ENCODE measurements at regions not wholly inside any gene's neighbourhood (a gene's known extent, or its start where the extent isn't known, plus 50 kb on each side); places are given as distances from the start of the nearest gene placed in this dataset.
"Not testable (repeated sequence)": the region's sequence is repeated elsewhere in the genome, so short reads cannot be mapped to it uniquely, and the experiment has no call there.

DNA sequence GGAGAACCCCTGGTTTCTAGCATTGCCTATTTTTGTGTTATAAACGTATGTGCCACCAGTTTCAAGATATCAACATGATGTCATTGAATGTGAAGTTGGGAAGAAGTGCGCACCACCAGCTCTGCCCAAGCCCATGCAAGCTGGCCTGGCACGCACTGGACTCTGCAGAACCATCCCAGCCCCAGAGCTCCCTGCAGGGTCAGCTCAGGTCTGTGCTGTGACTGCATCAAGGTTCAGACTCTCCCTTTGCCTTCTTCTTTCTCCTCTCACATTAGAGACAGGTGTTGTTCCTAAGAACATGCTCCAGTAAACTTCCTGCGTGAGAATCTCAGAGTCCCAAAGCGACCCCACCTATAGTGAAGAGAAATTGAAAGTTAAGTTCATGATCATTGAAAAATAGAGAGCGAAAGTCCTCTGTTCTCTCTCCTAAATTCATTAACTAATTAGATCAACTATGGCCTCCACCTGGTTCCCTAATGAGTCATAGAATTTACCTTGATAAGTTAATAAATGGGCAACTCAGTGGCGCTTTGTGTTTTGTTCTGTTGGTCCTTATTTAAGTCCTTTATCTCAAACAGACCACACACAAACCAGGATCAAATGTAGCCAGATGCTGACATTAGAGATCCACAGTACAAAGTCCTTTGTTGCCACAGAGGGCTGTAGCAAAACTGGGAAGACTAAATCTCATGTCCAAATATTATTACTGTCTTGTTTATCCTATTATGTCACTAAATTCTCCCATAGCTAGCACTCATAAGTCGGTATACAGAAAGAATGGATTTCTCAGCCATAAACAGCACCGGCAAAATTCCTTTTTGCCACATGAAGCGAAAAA is 432.3 kb downstream of the STK39 start (continued):
- TF ChIP-seq, protein P1, sequence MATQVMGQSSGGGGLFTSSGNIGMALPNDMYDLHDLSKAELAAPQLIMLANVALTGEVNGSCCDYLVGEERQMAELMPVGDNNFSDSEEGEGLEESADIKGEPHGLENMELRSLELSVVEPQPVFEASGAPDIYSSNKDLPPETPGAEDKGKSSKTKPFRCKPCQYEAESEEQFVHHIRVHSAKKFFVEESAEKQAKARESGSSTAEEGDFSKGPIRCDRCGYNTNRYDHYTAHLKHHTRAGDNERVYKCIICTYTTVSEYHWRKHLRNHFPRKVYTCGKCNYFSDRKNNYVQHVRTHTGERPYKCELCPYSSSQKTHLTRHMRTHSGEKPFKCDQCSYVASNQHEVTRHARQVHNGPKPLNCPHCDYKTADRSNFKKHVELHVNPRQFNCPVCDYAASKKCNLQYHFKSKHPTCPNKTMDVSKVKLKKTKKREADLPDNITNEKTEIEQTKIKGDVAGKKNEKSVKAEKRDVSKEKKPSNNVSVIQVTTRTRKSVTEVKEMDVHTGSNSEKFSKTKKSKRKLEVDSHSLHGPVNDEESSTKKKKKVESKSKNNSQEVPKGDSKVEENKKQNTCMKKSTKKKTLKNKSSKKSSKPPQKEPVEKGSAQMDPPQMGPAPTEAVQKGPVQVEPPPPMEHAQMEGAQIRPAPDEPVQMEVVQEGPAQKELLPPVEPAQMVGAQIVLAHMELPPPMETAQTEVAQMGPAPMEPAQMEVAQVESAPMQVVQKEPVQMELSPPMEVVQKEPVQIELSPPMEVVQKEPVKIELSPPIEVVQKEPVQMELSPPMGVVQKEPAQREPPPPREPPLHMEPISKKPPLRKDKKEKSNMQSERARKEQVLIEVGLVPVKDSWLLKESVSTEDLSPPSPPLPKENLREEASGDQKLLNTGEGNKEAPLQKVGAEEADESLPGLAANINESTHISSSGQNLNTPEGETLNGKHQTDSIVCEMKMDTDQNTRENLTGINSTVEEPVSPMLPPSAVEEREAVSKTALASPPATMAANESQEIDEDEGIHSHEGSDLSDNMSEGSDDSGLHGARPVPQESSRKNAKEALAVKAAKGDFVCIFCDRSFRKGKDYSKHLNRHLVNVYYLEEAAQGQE (IDR thresholded peaks at IDR 0.05) = no peak
- TF ChIP-seq, protein P2, sequence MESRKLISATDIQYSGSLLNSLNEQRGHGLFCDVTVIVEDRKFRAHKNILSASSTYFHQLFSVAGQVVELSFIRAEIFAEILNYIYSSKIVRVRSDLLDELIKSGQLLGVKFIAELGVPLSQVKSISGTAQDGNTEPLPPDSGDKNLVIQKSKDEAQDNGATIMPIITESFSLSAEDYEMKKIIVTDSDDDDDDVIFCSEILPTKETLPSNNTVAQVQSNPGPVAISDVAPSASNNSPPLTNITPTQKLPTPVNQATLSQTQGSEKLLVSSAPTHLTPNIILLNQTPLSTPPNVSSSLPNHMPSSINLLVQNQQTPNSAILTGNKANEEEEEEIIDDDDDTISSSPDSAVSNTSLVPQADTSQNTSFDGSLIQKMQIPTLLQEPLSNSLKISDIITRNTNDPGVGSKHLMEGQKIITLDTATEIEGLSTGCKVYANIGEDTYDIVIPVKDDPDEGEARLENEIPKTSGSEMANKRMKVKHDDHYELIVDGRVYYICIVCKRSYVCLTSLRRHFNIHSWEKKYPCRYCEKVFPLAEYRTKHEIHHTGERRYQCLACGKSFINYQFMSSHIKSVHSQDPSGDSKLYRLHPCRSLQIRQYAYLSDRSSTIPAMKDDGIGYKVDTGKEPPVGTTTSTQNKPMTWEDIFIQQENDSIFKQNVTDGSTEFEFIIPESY (IDR thresholded peaks at IDR 0.05) = peak; percentile 60

DNA sequence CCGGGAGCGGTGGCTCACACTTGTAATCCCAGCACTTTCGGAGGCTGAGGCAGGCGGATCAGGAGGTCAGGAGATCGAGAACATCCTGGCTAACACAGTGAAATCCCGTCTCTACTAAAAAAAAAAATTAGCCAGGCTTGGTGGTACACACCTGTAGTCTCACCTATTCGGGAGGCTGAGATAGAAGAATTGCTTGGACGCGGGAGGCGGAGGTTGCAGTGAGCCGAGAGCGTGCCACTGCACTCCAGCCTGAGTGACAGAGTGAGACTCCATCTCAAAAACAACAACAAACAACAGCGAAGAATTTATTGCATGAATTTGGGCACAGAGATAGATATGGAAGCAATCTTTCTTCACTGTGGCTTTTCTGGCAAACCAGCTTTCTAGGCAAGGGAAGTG is 432.9 kb downstream of the STK39 start:
- not testable (repeated sequence) for H3K9ac ChIP-seq (ENCODE audit: low read depth in 1 of 2, low read length in 2 of 2); H3K9me3 ChIP-seq (ENCODE audit: control insufficient read depth in 4 of 4, low read length in 3 of 4); H3K27ac ChIP-seq (ENCODE audit: low read depth in 1 of 2, low read length in 2 of 2); DNase-seq (ENCODE audit: low spot score); H3K27me3 ChIP-seq (ENCODE audit: control insufficient read depth in 4 of 4, insufficient read depth in 4 of 4, low read length in 3 of 4); H3K4me3 ChIP-seq (ENCODE audit: low read depth in 1 of 3, low read length in 3 of 3); H3K36me3 ChIP-seq (ENCODE audit: control insufficient read depth in 4 of 4, insufficient read depth in 3 of 4, low read depth in 1 of 4, low read length in 3 of 4)
- WGBS = 97% methylated on average over 13 of the region's 13 CpGs
- peaks cover 0 to 40% (median 21%) of the 10 kb centered on the region in 4 donors for H3K4me1 ChIP-seq (ENCODE audit: control insufficient read depth in 4 of 4, insufficient read depth in 4 of 4, low read length in 3 of 4)

DNA sequence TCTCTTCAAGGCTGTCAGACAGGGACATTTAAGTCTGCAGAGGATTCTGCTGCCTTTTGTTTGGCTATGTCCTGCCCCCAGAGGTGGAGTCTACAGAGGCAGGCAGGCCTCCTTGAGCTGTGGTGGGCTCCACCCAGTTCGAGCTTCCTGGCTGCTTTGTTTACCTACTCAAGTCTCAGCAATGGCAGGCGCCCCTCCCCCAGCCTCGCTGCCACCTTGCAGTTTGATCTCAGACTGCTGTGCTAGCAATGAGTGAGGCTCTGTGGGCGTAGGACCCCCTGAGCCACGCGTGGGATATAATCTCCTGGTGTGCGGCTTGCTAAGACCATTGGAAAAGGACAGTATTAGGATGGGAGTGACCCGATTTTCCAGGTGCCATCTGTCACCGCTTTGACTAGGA is 437.6 kb downstream of the STK39 start:
- not testable (repeated sequence) for DNase-seq (ENCODE audit: low spot score); H3K4me3 ChIP-seq (ENCODE audit: low read depth in 1 of 3, low read length in 3 of 3); H3K4me1 ChIP-seq (ENCODE audit: control insufficient read depth in 4 of 4, insufficient read depth in 4 of 4, low read length in 3 of 4); H3K27ac ChIP-seq (ENCODE audit: low read depth in 1 of 2, low read length in 2 of 2); H3K9ac ChIP-seq (ENCODE audit: low read depth in 1 of 2, low read length in 2 of 2); H3K36me3 ChIP-seq (ENCODE audit: control insufficient read depth in 4 of 4, insufficient read depth in 3 of 4, low read depth in 1 of 4, low read length in 3 of 4); H3K27me3 ChIP-seq (ENCODE audit: control insufficient read depth in 4 of 4, insufficient read depth in 4 of 4, low read length in 3 of 4); H3K9me3 ChIP-seq (ENCODE audit: control insufficient read depth in 4 of 4, low read length in 3 of 4)
- WGBS = 93% methylated on average over 9 of the region's 9 CpGs

DNA sequence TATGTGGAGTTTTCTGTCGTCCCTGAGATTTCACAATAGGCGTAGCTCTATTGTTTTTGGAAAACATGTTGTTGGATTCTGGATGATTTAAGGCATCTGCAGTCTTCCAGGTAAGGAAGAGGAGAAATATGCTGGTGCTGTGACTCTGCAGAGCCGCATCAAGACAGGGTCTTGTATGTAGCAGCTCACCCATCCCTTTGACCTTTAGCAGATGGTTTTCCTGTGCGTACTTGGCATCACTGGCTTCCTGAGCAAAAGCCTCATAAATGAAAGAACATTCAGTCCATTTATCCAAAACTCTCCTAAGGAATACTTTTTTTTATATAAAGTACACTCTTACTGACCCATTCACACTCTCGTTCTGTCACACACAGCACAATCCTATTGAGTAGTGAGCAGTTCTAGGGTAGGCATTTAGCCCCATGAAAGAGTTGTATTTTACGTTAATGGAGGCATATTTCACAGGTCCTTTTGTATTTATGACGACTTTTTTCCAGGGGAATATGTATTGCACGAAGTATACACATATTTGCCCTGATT is 443.9 kb downstream of the STK39 start:
- no peak overlapping the region for H3K27ac ChIP-seq (ENCODE audit: low read depth in 1 of 2, low read length in 2 of 2)
- H3K9ac ChIP-seq (ENCODE audit: low read depth in 1 of 2, low read length in 2 of 2) = no peak overlapping the region
- H3K9me3 ChIP-seq (ENCODE audit: control insufficient read depth in 4 of 4, low read length in 3 of 4) = no peaks in the 10 kb centered on the region
- H3K4me1 ChIP-seq (ENCODE audit: control insufficient read depth in 4 of 4, insufficient read depth in 4 of 4, low read length in 3 of 4) = no peaks in the 10 kb centered on the region
- no peak overlapping the region for H3K4me3 ChIP-seq (ENCODE audit: low read depth in 1 of 3, low read length in 3 of 3)
- WGBS = 88% methylated on average over 8 of the region's 8 CpGs
- H3K27me3 ChIP-seq (ENCODE audit: control insufficient read depth in 4 of 4, insufficient read depth in 4 of 4, low read length in 3 of 4) = no peaks in the 10 kb centered on the region
- H3K36me3 ChIP-seq (ENCODE audit: control insufficient read depth in 4 of 4, insufficient read depth in 3 of 4, low read depth in 1 of 4, low read length in 3 of 4) = no peaks in the 10 kb centered on the region
- DNase-seq (ENCODE audit: low spot score) = no peak
- TF ChIP-seq TAF1 (conservative IDR thresholded peaks at IDR 0.05) (no peak), NR2F2 (IDR thresholded peaks at IDR 0.05) (no peak), HNF4G (IDR thresholded peaks at IDR 0.05) (no peak), HNF4A (conservative IDR thresholded peaks at IDR 0.05) (no peak), GABPA (IDR thresholded peaks at IDR 0.05 in 1 of 2, conservative IDR thresholded peaks at IDR 0.05 in 1 of 2) (no peak), RAD21 (IDR thresholded peaks at IDR 0.05) (no peak), YY1 (IDR thresholded peaks at IDR 0.05) (no peak), FOXA2 (IDR thresholded peaks at IDR 0.05) (no peak)
- TF ChIP-seq, protein P3, sequence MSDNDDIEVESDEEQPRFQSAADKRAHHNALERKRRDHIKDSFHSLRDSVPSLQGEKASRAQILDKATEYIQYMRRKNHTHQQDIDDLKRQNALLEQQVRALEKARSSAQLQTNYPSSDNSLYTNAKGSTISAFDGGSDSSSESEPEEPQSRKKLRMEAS (IDR thresholded peaks at IDR 0.05) = no peak
- TF ChIP-seq, protein P1 (IDR thresholded peaks at IDR 0.05) = no peak
- TF ChIP-seq, protein P4, sequence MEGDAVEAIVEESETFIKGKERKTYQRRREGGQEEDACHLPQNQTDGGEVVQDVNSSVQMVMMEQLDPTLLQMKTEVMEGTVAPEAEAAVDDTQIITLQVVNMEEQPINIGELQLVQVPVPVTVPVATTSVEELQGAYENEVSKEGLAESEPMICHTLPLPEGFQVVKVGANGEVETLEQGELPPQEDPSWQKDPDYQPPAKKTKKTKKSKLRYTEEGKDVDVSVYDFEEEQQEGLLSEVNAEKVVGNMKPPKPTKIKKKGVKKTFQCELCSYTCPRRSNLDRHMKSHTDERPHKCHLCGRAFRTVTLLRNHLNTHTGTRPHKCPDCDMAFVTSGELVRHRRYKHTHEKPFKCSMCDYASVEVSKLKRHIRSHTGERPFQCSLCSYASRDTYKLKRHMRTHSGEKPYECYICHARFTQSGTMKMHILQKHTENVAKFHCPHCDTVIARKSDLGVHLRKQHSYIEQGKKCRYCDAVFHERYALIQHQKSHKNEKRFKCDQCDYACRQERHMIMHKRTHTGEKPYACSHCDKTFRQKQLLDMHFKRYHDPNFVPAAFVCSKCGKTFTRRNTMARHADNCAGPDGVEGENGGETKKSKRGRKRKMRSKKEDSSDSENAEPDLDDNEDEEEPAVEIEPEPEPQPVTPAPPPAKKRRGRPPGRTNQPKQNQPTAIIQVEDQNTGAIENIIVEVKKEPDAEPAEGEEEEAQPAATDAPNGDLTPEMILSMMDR (IDR thresholded peaks at IDR 0.05; ENCODE audit: low read depth, low read length, missing input control) = no peak
